GM19351 (cell line): ENCODE measurements at regions not wholly inside any gene's neighbourhood (a gene's known extent, or its start where the extent isn't known, plus 50 kb on each side); places are given as distances from the start of the nearest gene placed in this dataset.

Source experiments
- ATAC-seq: cut with Tn5 transposase; IDR thresholded peaks from one replicate; pipeline ENCODE4 v1.9.1; 2021; ENCODE audit warnings: mild to moderate bottlenecking, moderate library complexity; ENCODE audit not compliant: unreplicated experiment

DNA sequence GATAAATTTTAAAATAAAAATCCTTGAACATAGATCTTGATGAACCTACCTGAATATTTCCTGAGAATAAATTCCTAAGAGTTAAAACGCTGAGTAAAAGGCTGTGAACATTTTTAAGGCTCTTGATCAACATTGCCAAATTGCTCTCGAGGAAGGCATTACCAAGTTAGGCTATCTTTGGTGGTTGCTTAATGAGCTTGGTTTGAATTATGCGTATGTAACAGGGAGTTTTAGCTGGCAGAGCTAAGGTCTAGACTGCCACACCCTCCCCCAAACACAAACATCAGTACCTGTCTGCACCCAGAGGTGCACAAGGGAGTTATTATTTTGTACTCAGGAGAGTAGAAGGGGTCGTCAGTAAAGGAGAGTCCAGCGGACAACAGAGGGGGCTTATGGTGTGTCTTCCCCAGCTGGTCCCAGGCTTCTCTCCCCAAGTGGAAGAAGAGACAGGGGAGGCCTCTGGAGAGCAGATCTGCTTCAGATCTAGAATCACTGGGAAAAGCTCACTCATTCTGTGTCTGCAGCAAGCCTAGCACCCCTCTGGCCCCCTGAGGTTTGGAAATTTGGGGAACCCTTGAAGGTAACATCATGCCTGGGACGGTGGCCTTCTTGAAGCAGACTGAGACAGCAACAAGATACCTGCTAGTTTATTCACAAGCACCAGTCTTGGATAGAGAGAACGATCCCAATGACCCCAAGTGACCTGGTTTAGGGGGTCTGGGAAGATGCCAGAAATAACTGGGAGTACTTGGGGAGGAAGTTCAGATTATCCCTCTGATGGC, 197.2 kb upstream of the ID2 start:
- ATAC-seq: no peak

GRCh38 chr2:8485736-8486135, 196.1 kb upstream of the ID2 start:
- ATAC-seq: no peak

GRCh38 chr2:8486141-8486540, 195.7 kb upstream of the ID2 start:
- no peak for ATAC-seq

DNA sequence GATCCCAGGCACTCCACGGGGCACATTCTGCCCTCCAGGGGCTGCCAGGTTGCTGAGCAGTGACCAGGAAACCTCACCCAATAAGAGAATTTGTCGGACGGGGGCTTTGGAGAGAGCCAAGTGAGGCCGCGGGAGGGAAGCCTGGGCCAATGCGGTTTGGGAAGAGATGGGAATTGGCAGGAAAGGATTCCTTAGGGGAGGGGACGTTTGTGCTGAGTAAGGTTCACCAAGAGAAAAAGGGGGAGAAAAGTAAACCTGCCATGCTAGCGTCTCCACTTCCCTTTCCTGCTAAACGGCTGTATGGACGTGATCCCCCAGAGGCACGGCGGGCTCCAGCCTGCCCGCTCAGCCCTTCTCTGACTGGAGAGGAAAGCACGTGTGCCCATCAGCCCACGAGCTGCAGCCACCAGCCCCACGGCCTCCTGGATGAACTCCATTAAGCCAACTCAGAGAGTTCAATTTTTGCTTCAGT, 194.4 kb upstream of the ID2 start:
- peak; percentile 15 for ATAC-seq

DNA sequence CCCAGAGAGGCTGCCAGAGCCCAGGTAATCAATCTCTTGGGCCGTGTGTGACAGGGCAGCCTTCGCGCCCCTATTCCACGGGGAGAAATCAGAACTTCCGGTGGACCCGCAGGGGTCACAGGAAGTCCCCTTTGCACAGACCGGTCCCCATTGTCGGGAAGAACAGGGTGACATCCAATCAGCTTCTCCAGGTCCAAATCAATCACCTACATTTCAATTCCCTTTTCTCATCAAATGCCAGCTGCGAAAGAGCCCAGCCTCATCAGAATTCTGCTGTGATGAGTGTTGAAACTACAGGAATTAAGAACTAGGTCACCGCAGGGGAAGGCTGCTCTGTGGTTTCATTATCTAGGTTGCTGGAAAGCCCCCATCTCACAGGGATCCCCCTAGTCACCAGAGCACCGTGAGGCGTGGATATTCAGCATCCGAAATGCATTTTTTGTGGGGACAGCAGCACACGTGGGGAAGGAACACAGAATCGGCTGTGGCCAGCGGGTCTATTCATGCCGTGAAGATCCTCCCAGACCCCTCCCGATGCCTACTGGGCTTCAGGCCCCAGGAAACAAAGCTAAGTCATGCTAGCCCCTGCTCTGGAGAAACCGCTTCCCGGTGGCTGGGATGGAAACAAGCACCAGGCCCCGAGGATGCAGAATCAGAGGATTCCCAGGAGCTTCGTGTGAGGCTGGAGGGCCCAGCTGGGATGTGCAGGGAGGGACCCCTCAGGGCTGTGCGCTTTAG, 193.7 kb upstream of the ID2 start:
- peak; percentile 90 for ATAC-seq

GRCh38 chr2:8489221-8489620, 192.6 kb upstream of the ID2 start:
- no peak for ATAC-seq

DNA sequence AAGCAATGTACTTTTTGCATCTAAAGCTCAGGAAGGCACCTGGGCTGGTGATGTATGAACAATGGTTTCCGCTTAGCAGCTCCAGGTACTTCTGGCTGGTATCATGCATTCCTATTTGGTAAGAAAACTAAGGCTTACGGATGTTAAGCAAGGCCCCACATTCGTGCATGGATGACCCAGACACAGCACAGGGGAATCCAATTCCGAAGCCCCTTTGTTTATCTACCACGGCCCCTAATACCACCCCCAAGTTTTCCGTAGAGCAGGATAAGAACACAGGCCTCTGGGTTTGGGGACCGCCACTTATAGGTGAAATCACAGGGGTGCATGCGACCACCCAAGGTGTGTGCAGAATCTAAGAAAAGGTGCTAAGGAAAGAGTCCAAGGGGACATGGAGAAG, 192.1 kb upstream of the ID2 start:
- no peak for ATAC-seq

GRCh38 chr2:8490166-8490721, 191.6 kb upstream of the ID2 start:
- no peak for ATAC-seq

GRCh38 chr2:8491296-8492027, 190.4 kb upstream of the ID2 start:
- no peak for ATAC-seq

DNA sequence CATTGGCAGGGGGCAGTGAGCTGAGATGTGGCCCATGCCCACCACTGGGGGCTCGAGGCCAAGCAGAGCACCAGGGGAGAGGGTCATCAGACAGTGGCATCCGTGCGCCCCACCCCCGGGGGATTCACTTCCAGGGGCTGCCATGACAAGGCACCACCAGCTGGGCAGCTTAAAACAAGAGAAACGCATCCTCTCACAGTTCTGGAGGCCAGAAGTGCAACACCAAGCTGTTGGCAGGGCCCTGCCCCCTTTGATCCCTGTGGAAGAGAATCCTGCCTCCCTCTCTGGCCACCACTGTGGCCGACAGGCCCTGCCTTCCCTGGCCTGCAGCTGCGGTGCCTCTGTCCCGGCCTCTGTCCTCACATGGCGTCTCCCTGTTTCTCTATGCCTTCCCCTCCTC, 187.7 kb upstream of the ID2 start:
- ATAC-seq: no peak

DNA sequence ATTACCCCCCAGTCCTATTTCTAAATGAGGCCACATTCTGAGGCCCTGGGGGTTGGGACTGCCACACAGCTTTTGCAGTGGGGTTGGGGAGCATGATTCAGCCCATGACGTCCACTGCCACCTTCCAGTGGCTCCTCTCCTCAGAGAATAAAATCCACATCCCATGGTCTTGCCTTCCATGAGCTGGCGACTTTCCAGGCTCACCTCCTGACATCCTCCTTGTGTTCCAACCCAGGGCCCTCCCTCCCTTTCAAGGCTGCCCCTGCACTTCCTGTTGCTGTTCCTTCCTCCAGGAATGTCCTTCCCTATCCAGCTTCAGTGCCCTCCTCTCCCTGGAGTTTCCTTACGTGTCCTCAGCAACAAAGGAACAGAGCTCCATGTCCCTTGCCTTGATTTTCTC, 187.3 kb upstream of the ID2 start:
- ATAC-seq: no peak

- ATAC-seq: no peak
These were observed 186.5 kb upstream of the ID2 start for GRCh38 chr2:8495189-8495989.

- ATAC-seq: no peak
These were observed 185.8 kb upstream of the ID2 start for GRCh38 chr2:8496079-8496478.

- no peak for ATAC-seq
These were observed 185.2 kb upstream of the ID2 start for GRCh38 chr2:8496617-8497016.

DNA sequence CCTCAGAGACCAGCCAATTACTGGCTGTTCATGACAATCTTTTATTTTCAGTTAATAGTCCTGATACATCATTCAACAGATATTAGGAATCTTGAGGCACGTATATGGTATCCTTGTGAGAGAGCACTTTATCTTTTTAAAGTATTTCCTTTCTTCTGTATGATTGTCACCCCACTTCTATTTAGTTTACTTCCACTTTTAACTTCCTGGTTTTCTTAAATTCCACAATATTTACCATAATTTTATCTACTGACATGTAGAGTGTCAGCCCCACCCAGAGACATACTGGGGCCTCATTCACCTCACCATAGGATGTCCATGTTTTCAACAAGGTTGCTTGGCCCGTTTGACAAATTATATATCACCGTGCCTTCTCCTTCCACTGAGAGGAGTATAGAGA, 182.9 kb upstream of the ID2 start:
- ATAC-seq: no peak

GRCh38 chr2:8500124-8501054, 181.5 kb upstream of the ID2 start:
- ATAC-seq: no peak

DNA sequence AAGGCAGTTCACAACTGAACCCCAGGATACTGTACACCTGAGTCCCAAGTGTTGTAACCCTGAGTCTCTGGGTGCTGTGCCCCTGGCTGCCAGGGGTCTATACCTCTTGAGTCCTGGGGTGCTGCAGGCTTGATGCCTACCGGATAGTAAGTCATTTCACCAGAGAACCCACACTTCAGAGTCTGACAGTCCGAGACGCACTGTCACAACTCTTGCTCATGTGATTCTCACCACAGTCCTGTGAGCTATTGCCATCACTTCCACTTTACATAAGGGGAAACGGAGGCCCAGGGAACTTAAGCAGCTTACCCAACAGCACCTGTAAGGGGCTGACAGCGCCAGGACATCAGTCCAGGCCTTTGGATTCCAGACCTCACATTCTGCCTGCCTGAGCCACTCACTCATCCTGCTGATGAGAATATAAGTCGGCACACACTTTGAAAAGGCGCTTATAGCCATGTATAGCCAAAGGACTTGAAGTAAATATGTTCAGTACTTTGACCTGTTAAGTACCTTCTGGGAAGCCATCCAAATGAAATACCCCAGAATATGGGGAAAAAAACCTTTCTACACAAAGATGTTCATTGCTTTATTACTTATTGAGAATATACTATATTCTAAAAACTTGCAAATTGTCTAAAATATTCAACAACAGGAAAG, 180.7 kb upstream of the ID2 start:
- no peak for ATAC-seq

- no peak for ATAC-seq
These were observed 179.5 kb upstream of the ID2 start for GRCh38 chr2:8502316-8502715.

- ATAC-seq: no peak
These were observed 176.4 kb upstream of the ID2 start for GRCh38 chr2:8505311-8505920.
